Stimulated activated CD8-positive, alpha-beta memory T cell treated with anti-CD3 and anti-CD28 coated beads, Interleukin-7, amount 100 ng/mL, for 24 hours (primary cell): ENCODE measurements at regions not wholly inside any gene's neighbourhood (a gene's known extent, or its start where the extent isn't known, plus 50 kb on each side); places are given as distances from the start of the nearest gene placed in this dataset.
"Not testable (repeated sequence)": the region's sequence is repeated elsewhere in the genome, so short reads cannot be mapped to it uniquely, and the experiment has no call there.

Experiments
- DNase-seq: peaks from one replicate; pipeline ENCODE4 v3.0.0-alpha.2; 2020; ENCODE audit warnings: low read depth

GRCh38 chr10:29751684-29752083 lies 116.9 kb upstream of the SVIL start:
- DNase-seq: no peak

- DNase-seq: no peak
Measured at GRCh38 chr10:29751240-29751639, 116.5 kb upstream of the SVIL start.

GRCh38 chr10:29749150-29749549 lies 114.4 kb upstream of the SVIL start:
- DNase-seq: no peak

GRCh38 chr10:29748109-29748650 lies 113.4 kb upstream of the SVIL start:
- no peak for DNase-seq

GRCh38 chr10:29746080-29746797 lies 111.5 kb upstream of the SVIL start:
- DNase-seq: no peak

- DNase-seq: no peak
Measured at GRCh38 chr10:29740981-29741545, 106.3 kb upstream of the SVIL start.

GRCh38 chr10:29738341-29738740 lies 103.6 kb upstream of the SVIL start:
- DNase-seq: no peak

GRCh38 chr10:29737074-29737593 lies 102.4 kb upstream of the SVIL start:
- DNase-seq: no peak

GRCh38 chr10:29736366-29737073 lies 101.7 kb upstream of the SVIL start:
- DNase-seq: no peak

- peak; percentile 58 for DNase-seq
Measured at GRCh38 chr10:29735628-29736365, 101.0 kb upstream of the SVIL start.

GRCh38 chr10:29734962-29735627 lies 100.3 kb upstream of the SVIL start:
- DNase-seq: peak; percentile 20

- no peak for DNase-seq
Measured at GRCh38 chr10:29734640-29734961, 99.8 kb upstream of the SVIL start.

- DNase-seq: no peak
Measured at GRCh38 chr10:29733323-29733722, 98.6 kb upstream of the SVIL start.

- DNase-seq: no peak
Measured at GRCh38 chr10:29732918-29733317, 98.1 kb upstream of the SVIL start.

GRCh38 chr10:29731760-29732159 lies 97.0 kb upstream of the SVIL start:
- no peak for DNase-seq

GRCh38 chr10:29730969-29731368 lies 96.2 kb upstream of the SVIL start:
- DNase-seq: no peak

GRCh38 chr10:29730458-29730857 lies 95.7 kb upstream of the SVIL start:
- DNase-seq: no peak

GRCh38 chr10:29728541-29729049 lies 93.8 kb upstream of the SVIL start:
- no peak for DNase-seq

- not testable (repeated sequence) for DNase-seq
Measured at GRCh38 chr10:29725927-29726326, 91.2 kb upstream of the SVIL start.

- DNase-seq: no peak
Measured at GRCh38 chr10:29725133-29725720, 90.5 kb upstream of the SVIL start.

- DNase-seq: no peak
Measured at GRCh38 chr10:29723726-29724125, 89.0 kb upstream of the SVIL start.
